ENCODE measurements at regions not wholly inside any gene's neighbourhood (a gene's known extent, or its start where the extent isn't known, plus 50 kb on each side); places are given as distances from the start of the nearest gene placed in this dataset.

- H3K4me3 ChIP-seq (replicated peaks; ENCODE audit: insufficient read depth, low read length), result no peak overlapping the region
- no peak for DNase-seq (ENCODE audit: low read depth in 1 of 2, low spot score in 1 of 2)
- no peak overlapping the region for H3K27ac ChIP-seq (replicated peaks)
- TF ChIP-seq POLR2AphosphoS5 (IDR thresholded peaks at IDR 0.05; ENCODE audit: low read depth) (no peak), GABPA (IDR thresholded peaks at IDR 0.05; ENCODE audit: low read depth) (no peak), CTCF (IDR thresholded peaks at IDR 0.05; ENCODE audit: insufficient read depth, low read length) (no peak), SPI1 (IDR thresholded peaks at IDR 0.05; ENCODE audit: borderline replicate concordance, low read depth) (no peak), REST (IDR thresholded peaks at IDR 0.05; ENCODE audit: insufficient replicate concordance, low read depth) (no peak)
- no peaks in the 10 kb centered on the region for H3K27me3 ChIP-seq (ENCODE audit: insufficient read depth, poor library complexity, severe bottlenecking)
Observed at GRCh38 chr7:89975577-89975976, 178.7 kb upstream of the STEAP1 start.

- TF ChIP-seq GABPA (IDR thresholded peaks at IDR 0.05; ENCODE audit: low read depth) (no peak), SPI1 (IDR thresholded peaks at IDR 0.05; ENCODE audit: borderline replicate concordance, low read depth) (no peak), REST (IDR thresholded peaks at IDR 0.05; ENCODE audit: insufficient replicate concordance, low read depth) (no peak), CTCF (IDR thresholded peaks at IDR 0.05; ENCODE audit: insufficient read depth, low read length) (no peak), POLR2AphosphoS5 (IDR thresholded peaks at IDR 0.05; ENCODE audit: low read depth) (no peak)
- Histone ChIP-seq H3K4me3 (replicated peaks; ENCODE audit: insufficient read depth, low read length) (no peak overlapping the region), H3K27ac (replicated peaks) (no peak overlapping the region), H3K27me3 (ENCODE audit: insufficient read depth, poor library complexity, severe bottlenecking) (no peaks in the 10 kb centered on the region)
- no peak for DNase-seq (ENCODE audit: low read depth in 1 of 2, low spot score in 1 of 2)
Observed at GRCh38 chr7:89987665-89988064, 166.6 kb upstream of the STEAP1 start.

- no peak for TF ChIP-seq POLR2AphosphoS5 (IDR thresholded peaks at IDR 0.05; ENCODE audit: low read depth)
- no peak for TF ChIP-seq REST (IDR thresholded peaks at IDR 0.05; ENCODE audit: insufficient replicate concordance, low read depth)
- TF ChIP-seq CTCF (IDR thresholded peaks at IDR 0.05; ENCODE audit: insufficient read depth, low read length), result no peak
- TF ChIP-seq GABPA (IDR thresholded peaks at IDR 0.05; ENCODE audit: low read depth), result no peak
- no peaks in the 10 kb centered on the region for H3K27me3 ChIP-seq (ENCODE audit: insufficient read depth, poor library complexity, severe bottlenecking)
- no peak overlapping the region for H3K4me3 ChIP-seq (replicated peaks; ENCODE audit: insufficient read depth, low read length)
- H3K27ac ChIP-seq (replicated peaks), result no peak overlapping the region
- DNase-seq (ENCODE audit: low read depth in 1 of 2, low spot score in 1 of 2), result no peak
Observed at GRCh38 chr7:89988074-89988473, 166.2 kb upstream of the STEAP1 start.
